Smooth muscle cell (in vitro differentiated cells): ENCODE measurements at regions not wholly inside any gene's neighbourhood (a gene's known extent, or its start where the extent isn't known, plus 50 kb on each side); places are given as distances from the start of the nearest gene placed in this dataset.
A peak's percentile ranks its signal among the peaks of the same experiment; 100 is the strongest.

Source experiments
- DNase-seq: peaks from one replicate; lab custom pipeline; 2025; ENCODE audit not compliant: unreplicated experiment; lab: John Stamatoyannopoulos, UW
- H2AFZ ChIP-seq: fragments of 200-600 bp; sonication (generic); 2 replicates; pipeline ENCODE4 v1.6.0; 2016; ENCODE audit warnings: antibody characterized with exemption, low read depth, mild to moderate bottlenecking
- H3F3A ChIP-seq: fragments of 200-600 bp; sonication (generic); 2 replicates; pipeline ENCODE4 v1.6.0; 2017; ENCODE audit warnings: antibody characterized with exemption, low read depth
- H3K27ac ChIP-seq: fragments of 200-600 bp; sonication (generic); 2 replicates; pipeline ENCODE4 v1.5.1; 2016; ENCODE audit warnings: low read depth, mild to moderate bottlenecking
- H3K27me3 ChIP-seq: fragments of 200-600 bp; sonication (generic); 2 replicates; pipeline ENCODE4 v1.6.1; 2016; ENCODE audit warnings: low read depth, mild to moderate bottlenecking
- H3K36me3 ChIP-seq: fragments of 200-600 bp; sonication (generic); 2 replicates; pipeline ENCODE4 v1.5.1; 2016; ENCODE audit warnings: low read depth
- H3K4me1 ChIP-seq: fragments of 200-600 bp; sonication (generic); 2 replicates; pipeline ENCODE4 v1.5.1; 2016; ENCODE audit warnings: low read depth
- H3K4me2 ChIP-seq: fragments of 200-600 bp; sonication (generic); 2 replicates; pipeline ENCODE4 v1.6.0; 2016; ENCODE audit warnings: mild to moderate bottlenecking
- H3K4me3 ChIP-seq: fragments of 200-600 bp; sonication (generic); 2 replicates; pipeline ENCODE4 v1.5.1; 2016; ENCODE audit warnings: mild to moderate bottlenecking
- H3K79me2 ChIP-seq: fragments of 200-600 bp; sonication (generic); 2 replicates; pipeline ENCODE4 v1.6.0; 2016; ENCODE audit warnings: low read depth, mild to moderate bottlenecking
- H3K9ac ChIP-seq: fragments of 200-600 bp; sonication (generic); 2 replicates; pipeline ENCODE4 v1.6.0; 2016; ENCODE audit warnings: low read depth
- H3K9me3 ChIP-seq: fragments of 200-600 bp; sonication (generic); replicated peaks from 2 replicates; pipeline ENCODE4 v1.5.1; 2016; ENCODE audit warnings: low read depth
- H4K20me1 ChIP-seq: fragments of 200-600 bp; sonication (generic); 2 replicates; pipeline ENCODE4 v1.6.0; 2016; ENCODE audit warnings: low read depth
- WGBS: methylation state at CpG from one replicate; pipeline ENCODE4 v1.1.7; 2016; ENCODE audit warnings: low lambda C conversion rate; 5-methylcytosine and 5-hydroxymethylcytosine counted together
- TF ChIP-seq, protein P1 (sequence below): fragments of 200-600 bp; sonication (generic); IDR thresholded peaks from 2 replicates; pipeline ENCODE4 v1.5.1; 2017; ENCODE audit warnings: borderline replicate concordance, mild to moderate bottlenecking, antibody characterized with exemption; ENCODE audit not compliant: insufficient read depth, poor library complexity, severe bottlenecking

DNA sequence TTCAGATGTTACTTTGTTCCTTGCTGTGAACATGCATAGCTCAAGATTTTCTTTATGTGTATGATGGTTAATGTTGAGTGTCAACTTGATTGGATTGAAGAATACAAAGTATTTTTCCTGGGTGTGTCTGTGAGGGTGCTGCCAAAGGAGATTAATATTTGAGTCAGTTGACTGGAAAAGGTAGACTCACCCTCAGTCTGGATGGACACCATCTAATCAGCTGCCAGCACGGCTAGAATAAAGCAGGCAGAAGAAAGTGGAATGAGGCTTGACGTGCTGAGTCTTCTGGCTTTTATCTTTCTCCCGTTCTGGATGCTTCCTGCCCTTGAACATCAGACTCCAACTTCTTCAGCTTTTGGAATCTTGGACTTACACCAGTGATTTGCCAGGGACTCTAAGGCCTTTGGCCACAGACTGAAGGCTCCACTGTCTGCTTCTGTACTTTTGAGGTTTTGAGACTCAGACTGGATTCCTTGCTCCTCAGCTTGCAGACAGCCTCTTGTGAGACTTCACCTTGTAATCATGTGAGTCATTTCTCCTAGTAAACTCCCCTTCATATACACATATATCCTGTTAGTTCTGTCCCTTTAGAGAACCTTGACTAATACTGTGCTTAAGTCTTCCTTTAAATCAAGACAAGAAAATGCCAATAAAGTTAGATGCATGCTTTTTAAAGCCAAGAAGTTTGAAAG, 626.6 kb downstream of the KCNT2 start:
- no peaks in the 10 kb centered on the region for H3F3A ChIP-seq
- no peaks in the 10 kb centered on the region for H3K79me2 ChIP-seq
- no peaks in the 10 kb centered on the region for H3K36me3 ChIP-seq
- peak overlapping the region; percentile 79 for H3K27ac ChIP-seq
- TF ChIP-seq, protein P1, sequence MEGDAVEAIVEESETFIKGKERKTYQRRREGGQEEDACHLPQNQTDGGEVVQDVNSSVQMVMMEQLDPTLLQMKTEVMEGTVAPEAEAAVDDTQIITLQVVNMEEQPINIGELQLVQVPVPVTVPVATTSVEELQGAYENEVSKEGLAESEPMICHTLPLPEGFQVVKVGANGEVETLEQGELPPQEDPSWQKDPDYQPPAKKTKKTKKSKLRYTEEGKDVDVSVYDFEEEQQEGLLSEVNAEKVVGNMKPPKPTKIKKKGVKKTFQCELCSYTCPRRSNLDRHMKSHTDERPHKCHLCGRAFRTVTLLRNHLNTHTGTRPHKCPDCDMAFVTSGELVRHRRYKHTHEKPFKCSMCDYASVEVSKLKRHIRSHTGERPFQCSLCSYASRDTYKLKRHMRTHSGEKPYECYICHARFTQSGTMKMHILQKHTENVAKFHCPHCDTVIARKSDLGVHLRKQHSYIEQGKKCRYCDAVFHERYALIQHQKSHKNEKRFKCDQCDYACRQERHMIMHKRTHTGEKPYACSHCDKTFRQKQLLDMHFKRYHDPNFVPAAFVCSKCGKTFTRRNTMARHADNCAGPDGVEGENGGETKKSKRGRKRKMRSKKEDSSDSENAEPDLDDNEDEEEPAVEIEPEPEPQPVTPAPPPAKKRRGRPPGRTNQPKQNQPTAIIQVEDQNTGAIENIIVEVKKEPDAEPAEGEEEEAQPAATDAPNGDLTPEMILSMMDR, result no peak
- no peak overlapping the region for H3K9ac ChIP-seq
- H3K4me1 ChIP-seq, result no peaks in the 10 kb centered on the region
- no peaks in the 10 kb centered on the region for H3K9me3 ChIP-seq
- WGBS, result 15% methylated on average over 3 of the region's 3 CpGs
- H3K27me3 ChIP-seq, result no peaks in the 10 kb centered on the region
- no peaks in the 10 kb centered on the region for H4K20me1 ChIP-seq
- no peak for DNase-seq
- no peak overlapping the region for H2AFZ ChIP-seq
- H3K4me2 ChIP-seq, result peak overlapping the region; percentile 22
- H3K4me3 ChIP-seq, result no peak overlapping the region

GRCh38 chr1:195979646-195980045, 628.6 kb downstream of the KCNT2 start:
- Histone ChIP-seq H3K4me1 (no peaks in the 10 kb centered on the region), H3K4me2 (no peak overlapping the region), H3K4me3 (no peak overlapping the region), H3K36me3 (no peaks in the 10 kb centered on the region), H3K79me2 (no peaks in the 10 kb centered on the region), H3F3A (no peaks in the 10 kb centered on the region), H3K9ac (no peak overlapping the region), H4K20me1 (no peaks in the 10 kb centered on the region), H3K27ac (no peak overlapping the region), H3K9me3 (no peaks in the 10 kb centered on the region), H2AFZ (no peak overlapping the region), H3K27me3 (no peaks in the 10 kb centered on the region)
- 75% methylated on average over 1 of the region's 1 CpG for WGBS
- no peak for DNase-seq
- TF ChIP-seq, protein P1, result no peak

GRCh38 chr1:195973311-195973904, 634.8 kb downstream of the KCNT2 start:
- no peak overlapping the region for H2AFZ ChIP-seq
- H3K27ac ChIP-seq, result no peak overlapping the region
- DNase-seq, result no peak
- no peak overlapping the region for H3K4me2 ChIP-seq
- no peaks in the 10 kb centered on the region for H4K20me1 ChIP-seq
- no peaks in the 10 kb centered on the region for H3F3A ChIP-seq
- H3K27me3 ChIP-seq, result no peaks in the 10 kb centered on the region
- no peak overlapping the region for H3K9ac ChIP-seq
- no peaks in the 10 kb centered on the region for H3K9me3 ChIP-seq
- no peaks in the 10 kb centered on the region for H3K36me3 ChIP-seq
- 96% methylated on average over 1 of the region's 1 CpG for WGBS
- no peaks in the 10 kb centered on the region for H3K79me2 ChIP-seq
- no peaks in the 10 kb centered on the region for H3K4me1 ChIP-seq
- no peak overlapping the region for H3K4me3 ChIP-seq
- TF ChIP-seq, protein P1, result no peak

- WGBS, result 80% methylated on average over 1 of the region's 1 CpG
- H3K4me2 ChIP-seq, result no peak overlapping the region
- no peaks in the 10 kb centered on the region for H4K20me1 ChIP-seq
- no peaks in the 10 kb centered on the region for H3F3A ChIP-seq
- no peak for DNase-seq
- H3K4me3 ChIP-seq, result no peak overlapping the region
- no peaks in the 10 kb centered on the region for H3K9me3 ChIP-seq
- no peaks in the 10 kb centered on the region for H3K36me3 ChIP-seq
- no peaks in the 10 kb centered on the region for H3K27me3 ChIP-seq
- no peak overlapping the region for H3K27ac ChIP-seq
- H3K9ac ChIP-seq, result no peak overlapping the region
- no peak overlapping the region for H2AFZ ChIP-seq
- H3K4me1 ChIP-seq, result no peaks in the 10 kb centered on the region
- TF ChIP-seq, protein P1, result no peak
- no peaks in the 10 kb centered on the region for H3K79me2 ChIP-seq
These were observed 636.7 kb downstream of the KCNT2 start for GRCh38 chr1:195971589-195971988.
